Prostate gland (tissue), 2 donors: ENCODE measurements at regions not wholly inside any gene's neighbourhood (a gene's known extent, or its start where the extent isn't known, plus 50 kb on each side); places are given as distances from the start of the nearest gene placed in this dataset.

Source experiments
- DNase-seq: peaks from one replicate; pipeline ENCODE4 v3.0.0-alpha.2; 2019; ENCODE audit warnings: low spot score
- H3K27ac ChIP-seq, 2 donors: fragments of 200-600 bp; sonication (generic); 2 replicates each; pipeline ENCODE4 v1.5.1; 2017 to 2019
- H3K27me3 ChIP-seq: fragments of 200-600 bp; sonication (generic); replicated peaks from 2 replicates; pipeline ENCODE4 v1.5.1; 2019; ENCODE audit not compliant: insufficient read depth
- H3K36me3 ChIP-seq, 2 donors: fragments of 200-600 bp; sonication (generic); 1 replicate in 1 of 2; 2 replicates in 1 of 2; pipeline versions ENCODE4 v1.5.1 to v1.8.1; 2017 to 2019
- H3K4me1 ChIP-seq: fragments of 200-600 bp; sonication (generic); replicated peaks from 2 replicates; pipeline ENCODE4 v1.5.1; 2019
- H3K4me3 ChIP-seq, 2 donors: fragments of 200-600 bp; sonication (generic); 2 replicates each; pipeline ENCODE4 v1.5.1; 2017 to 2019
- H3K9me3 ChIP-seq: fragments of 200-600 bp; sonication (generic); 2 replicates; pipeline ENCODE4 v1.5.1; 2017
- POLR2A ChIP-seq: fragments of 450-650 bp; IDR thresholded peaks from one replicate; pipeline ENCODE4 v1.6.1; 2016; ENCODE audit warnings: antibody characterized with exemption, mild to moderate bottlenecking
- POLR2AphosphoS5 ChIP-seq: sonication (generic); formaldehyde crosslinking; IDR thresholded peaks from one replicate; pipeline ENCODE4 v1.6.1; 2017; ENCODE audit warnings: antibody characterized with exemption
- WGBS: methylation state at CpG from one replicate; pipeline ENCODE4 v1.1.5; 2018; 5-methylcytosine and 5-hydroxymethylcytosine counted together
- intact Hi-C: fragments of 100-400 bp; cut with DNase I; formaldehyde crosslinking; loops from one replicate; pipeline ENCODE4 v1.14.2; 2022
- TF ChIP-seq, protein P1 (sequence below), 4 experiments: fragments of 200-600 bp in 2 of 4; fragments of 450-650 bp in 2 of 4; sonication (generic) in 2 of 4; IDR thresholded peaks; 1 replicate in 3 of 4; 2 replicates in 1 of 4; pipeline ENCODE4 v1.5.1; 2016 to 2019; ENCODE audit warnings: antibody characterized with exemption in 4 of 4, mild to moderate bottlenecking in 2 of 4, moderate library complexity in 2 of 4

DNA sequence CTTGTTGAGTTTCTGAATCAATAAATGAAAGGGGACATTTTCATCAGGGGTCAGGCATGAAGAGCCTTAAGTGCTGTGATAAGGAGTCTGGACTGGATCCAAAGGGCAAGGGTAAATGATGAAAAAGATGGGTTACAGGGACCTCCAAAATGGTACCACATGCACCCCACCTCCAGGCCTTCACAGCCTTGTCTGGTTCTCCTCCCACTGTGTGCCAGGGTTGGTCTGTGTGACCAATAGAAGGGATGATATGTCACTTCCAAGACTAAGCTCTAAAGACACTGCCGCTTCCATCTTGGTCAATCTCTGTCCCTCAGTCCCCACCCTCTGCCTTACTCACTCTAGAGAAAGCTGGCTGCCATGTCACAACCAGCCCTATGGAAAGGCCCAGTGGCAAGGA lies 140.6 kb downstream of the ZNF281 start:
- H3K27me3 ChIP-seq: no peaks in the 10 kb centered on the region
- intact Hi-C loops: no loop called here
- H3K36me3 ChIP-seq: no peaks in the 10 kb centered on the region
- no peaks in the 10 kb centered on the region for H3K9me3 ChIP-seq
- WGBS: 100% methylated on average over 1 of the region's 1 CpG
- no peak overlapping the region for H3K27ac ChIP-seq
- TF ChIP-seq, protein P1, sequence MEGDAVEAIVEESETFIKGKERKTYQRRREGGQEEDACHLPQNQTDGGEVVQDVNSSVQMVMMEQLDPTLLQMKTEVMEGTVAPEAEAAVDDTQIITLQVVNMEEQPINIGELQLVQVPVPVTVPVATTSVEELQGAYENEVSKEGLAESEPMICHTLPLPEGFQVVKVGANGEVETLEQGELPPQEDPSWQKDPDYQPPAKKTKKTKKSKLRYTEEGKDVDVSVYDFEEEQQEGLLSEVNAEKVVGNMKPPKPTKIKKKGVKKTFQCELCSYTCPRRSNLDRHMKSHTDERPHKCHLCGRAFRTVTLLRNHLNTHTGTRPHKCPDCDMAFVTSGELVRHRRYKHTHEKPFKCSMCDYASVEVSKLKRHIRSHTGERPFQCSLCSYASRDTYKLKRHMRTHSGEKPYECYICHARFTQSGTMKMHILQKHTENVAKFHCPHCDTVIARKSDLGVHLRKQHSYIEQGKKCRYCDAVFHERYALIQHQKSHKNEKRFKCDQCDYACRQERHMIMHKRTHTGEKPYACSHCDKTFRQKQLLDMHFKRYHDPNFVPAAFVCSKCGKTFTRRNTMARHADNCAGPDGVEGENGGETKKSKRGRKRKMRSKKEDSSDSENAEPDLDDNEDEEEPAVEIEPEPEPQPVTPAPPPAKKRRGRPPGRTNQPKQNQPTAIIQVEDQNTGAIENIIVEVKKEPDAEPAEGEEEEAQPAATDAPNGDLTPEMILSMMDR (IDR thresholded peaks at IDR 0.05): no peak
- TF ChIP-seq POLR2A (no peak), POLR2AphosphoS5 (no peak)
- H3K4me3 ChIP-seq: no peak overlapping the region
- H3K4me1 ChIP-seq: no peaks in the 10 kb centered on the region
- DNase-seq: no peak

DNA sequence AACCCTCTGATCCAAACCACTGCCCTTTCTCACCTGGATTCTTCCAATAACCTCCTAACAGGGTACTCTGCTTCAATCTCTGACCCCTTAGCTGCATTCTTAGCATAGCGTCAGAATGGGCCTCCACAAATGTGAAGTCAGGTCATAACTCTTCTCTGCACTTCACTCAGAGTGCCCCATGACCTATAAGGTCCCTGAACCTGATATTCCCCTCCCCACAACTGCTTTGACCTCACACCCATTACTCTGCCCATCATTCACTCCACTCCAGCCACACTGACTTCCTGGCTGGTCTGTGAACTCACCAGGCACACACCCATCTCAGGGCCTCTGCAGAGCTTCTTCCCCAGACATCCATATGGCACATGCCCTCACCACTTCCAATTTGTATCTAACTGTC lies 141.9 kb downstream of the ZNF281 start:
- TF ChIP-seq POLR2AphosphoS5: no peak
- TF ChIP-seq, protein P1 (IDR thresholded peaks at IDR 0.05): no peak
- TF ChIP-seq POLR2A: no peak
- Histone ChIP-seq H3K4me1 (no peaks in the 10 kb centered on the region), H3K27ac (no peak overlapping the region), H3K4me3 (no peak overlapping the region), H3K27me3 (no peaks in the 10 kb centered on the region), H3K9me3 (no peaks in the 10 kb centered on the region), H3K36me3 (no peaks in the 10 kb centered on the region)
- intact Hi-C loops: no loop called here
- 86% methylated on average over 1 of the region's 1 CpG for WGBS
- DNase-seq: no peak

DNA sequence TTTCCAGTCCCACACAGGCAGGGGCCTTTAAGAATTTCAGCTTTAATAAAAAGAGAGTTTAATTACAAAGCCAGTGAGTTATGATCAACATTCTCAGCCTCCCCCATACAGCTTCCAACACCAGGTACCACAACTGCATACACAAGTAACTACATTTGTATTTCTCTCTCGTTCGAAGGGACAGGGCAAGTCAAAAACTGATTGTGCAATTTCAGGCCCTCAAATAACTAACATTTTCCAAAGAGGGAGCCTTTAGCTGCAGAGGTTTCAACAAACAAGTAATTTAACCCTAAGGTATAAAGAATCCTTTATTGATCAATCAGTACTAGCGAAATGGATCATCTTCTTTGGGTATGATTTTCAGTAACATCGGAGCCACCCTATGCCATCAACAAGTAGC lies 142.4 kb downstream of the ZNF281 start:
- Histone ChIP-seq H3K27me3 (no peaks in the 10 kb centered on the region), H3K4me3 (no peak overlapping the region), H3K27ac (no peak overlapping the region), H3K4me1 (no peaks in the 10 kb centered on the region), H3K9me3 (no peaks in the 10 kb centered on the region), H3K36me3 (no peaks in the 10 kb centered on the region)
- intact Hi-C loops: no loop called here
- DNase-seq: no peak
- WGBS: 88% methylated on average over 4 of the region's 4 CpGs
- TF ChIP-seq POLR2A: no peak
- TF ChIP-seq, protein P1 (IDR thresholded peaks at IDR 0.05): no peak
- TF ChIP-seq POLR2AphosphoS5: no peak

DNA sequence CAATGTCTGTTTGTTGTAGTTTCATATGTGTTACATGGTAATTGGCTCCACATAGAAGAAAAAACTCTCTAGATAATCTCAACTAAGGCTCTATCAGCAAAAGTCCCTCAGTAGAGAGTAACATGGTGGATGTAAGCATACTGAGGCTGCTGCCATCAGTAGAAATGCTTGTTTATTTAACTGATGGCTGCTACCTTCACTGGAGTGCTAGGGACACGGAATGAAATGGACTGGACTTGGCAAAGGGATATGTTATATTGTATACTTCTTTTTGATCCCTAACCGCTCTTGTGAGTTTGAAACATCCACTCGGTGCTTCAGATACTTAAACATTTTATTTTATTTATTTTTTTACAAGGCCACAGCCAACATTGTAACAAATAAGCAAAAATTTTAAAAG lies 143.0 kb downstream of the ZNF281 start:
- TF ChIP-seq POLR2A (no peak), POLR2AphosphoS5 (no peak)
- TF ChIP-seq, protein P1 (IDR thresholded peaks at IDR 0.05): no peak
- Histone ChIP-seq H3K4me1 (no peaks in the 10 kb centered on the region), H3K9me3 (no peaks in the 10 kb centered on the region), H3K36me3 (no peaks in the 10 kb centered on the region), H3K4me3 (no peak overlapping the region), H3K27me3 (no peaks in the 10 kb centered on the region), H3K27ac (no peak overlapping the region)
- intact Hi-C loops: no loop called here
- WGBS: 79% methylated on average over 3 of the region's 3 CpGs
- DNase-seq: no peak

DNA sequence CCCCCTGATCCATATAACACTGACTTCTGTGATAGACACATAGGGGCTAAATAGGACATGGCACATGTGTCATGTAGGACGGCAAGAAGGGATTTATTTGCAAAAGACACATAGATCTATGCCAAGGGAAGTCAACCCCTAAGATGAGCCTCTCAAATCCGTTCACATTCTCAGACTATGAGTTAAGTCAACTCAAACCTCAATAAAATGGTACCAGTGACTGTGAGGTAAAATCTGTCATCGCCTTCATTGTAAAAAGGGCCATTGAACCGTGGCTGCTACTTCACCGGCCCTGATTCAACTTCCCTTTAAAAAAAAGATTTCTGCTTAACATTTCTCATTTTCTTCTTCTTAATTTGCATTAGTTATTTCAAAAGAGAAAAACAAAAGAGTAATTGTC lies 144.0 kb downstream of the ZNF281 start:
- DNase-seq: no peak
- intact Hi-C loops: no loop called here
- H3K4me3 ChIP-seq: no peak overlapping the region
- TF ChIP-seq, protein P1 (IDR thresholded peaks at IDR 0.05): no peak
- TF ChIP-seq POLR2A (no peak), POLR2AphosphoS5 (no peak)
- no peaks in the 10 kb centered on the region for H3K9me3 ChIP-seq
- 66% methylated on average over 5 of the region's 5 CpGs for WGBS
- H3K36me3 ChIP-seq: no peaks in the 10 kb centered on the region
- no peak overlapping the region for H3K27ac ChIP-seq
- H3K4me1 ChIP-seq: no peaks in the 10 kb centered on the region
- H3K27me3 ChIP-seq: no peaks in the 10 kb centered on the region
